PFSK-1 (cell line): ENCODE measurements at regions not wholly inside any gene's neighbourhood (a gene's known extent, or its start where the extent isn't known, plus 50 kb on each side); places are given as distances from the start of the nearest gene placed in this dataset.
A peak's percentile ranks its signal among the peaks of the same experiment; 100 is the strongest.

Experiments used
- FOXP2 ChIP-seq: optimal IDR thresholded peaks from 2 replicates; pipeline ENCODE3; 2011; ENCODE audit warnings: borderline replicate concordance, control low read depth, inconsistent platforms; ENCODE audit not compliant: insufficient read depth; ENCODE audit errors: extremely low read length, extremely low read depth
- POLR2AphosphoS5 ChIP-seq: IDR thresholded peaks from 2 replicates; pipeline ENCODE4 v1.6.1; 2012; ENCODE audit warnings: low read depth, mild to moderate bottlenecking, control low read depth, low read length, moderate library complexity
- REST ChIP-seq, 2 experiments: IDR thresholded peaks; 2 replicates each; pipeline versions ENCODE4 v1.6.1 to v1.8.0; 2011 to 2012; ENCODE audit warnings: low read depth in 2 of 2, low read length in 2 of 2, control low read depth in 1 of 2, inconsistent platforms in 1 of 2, mild to moderate bottlenecking in 1 of 2, moderate library complexity in 1 of 2; ENCODE audit not compliant: insufficient read depth in 1 of 2
- SIN3A ChIP-seq: IDR thresholded peaks from 2 replicates; pipeline ENCODE4 v1.6.1; 2012; ENCODE audit warnings: mild to moderate bottlenecking, low read length, moderate library complexity, borderline replicate concordance; ENCODE audit not compliant: insufficient read depth
- TAF1 ChIP-seq: IDR thresholded peaks from 2 replicates; pipeline ENCODE4 v1.6.1; 2012; ENCODE audit warnings: low read length, control low read depth, borderline replicate concordance; ENCODE audit not compliant: insufficient read depth

DNA sequence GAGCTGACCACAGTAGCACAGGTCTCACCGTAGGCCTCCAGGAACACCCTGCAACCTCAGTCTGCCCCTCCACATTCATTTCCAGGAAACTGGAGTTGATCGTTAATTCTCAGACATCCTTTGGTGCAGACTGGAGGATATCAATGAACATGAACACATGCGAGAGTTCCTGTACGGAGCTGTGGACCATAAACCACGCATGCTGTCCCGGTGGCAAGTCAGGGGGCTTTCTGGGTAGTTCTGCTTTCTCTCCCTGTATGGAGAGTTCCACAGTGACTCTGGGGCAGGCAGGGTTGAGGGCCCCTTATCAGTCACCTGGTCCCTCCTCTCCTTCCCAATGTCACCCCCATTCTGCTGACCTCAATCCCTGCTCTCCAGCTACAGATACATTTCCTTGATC, 55.5 kb upstream of the URI1 start:
- TF ChIP-seq TAF1 (no peak), SIN3A (no peak), POLR2AphosphoS5 (no peak), REST (IDR thresholded peaks at IDR 0.05; ENCODE audit: insufficient read depth in 1 of 2, low read depth in 2 of 2, low read length in 2 of 2) (no peak), FOXP2 (no peak)

DNA sequence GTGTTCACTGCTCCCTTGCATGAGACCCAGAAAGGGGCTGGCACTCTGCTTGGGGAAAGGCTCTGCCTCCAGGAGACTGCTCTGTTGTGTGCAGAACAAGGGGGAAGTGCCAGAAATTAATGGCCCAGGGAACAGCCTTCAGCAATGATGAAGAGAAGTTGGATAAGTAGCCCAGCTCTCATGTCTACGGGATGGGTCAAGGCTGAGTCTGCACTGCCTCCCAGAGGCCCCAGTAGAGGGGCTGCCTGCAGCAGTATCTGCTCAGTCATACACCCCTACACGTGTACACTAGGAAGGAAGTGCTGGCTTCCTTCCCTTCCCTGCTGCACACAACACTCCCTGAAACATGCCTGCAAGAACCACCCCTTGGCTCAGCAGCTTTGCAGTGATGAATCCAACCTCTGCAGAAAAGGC, 54.6 kb upstream of the URI1 start:
- TF ChIP-seq REST (IDR thresholded peaks at IDR 0.05; ENCODE audit: insufficient read depth in 1 of 2, low read depth in 2 of 2, low read length in 2 of 2), result no peak
- peak; percentile 33 for TF ChIP-seq FOXP2

- TF ChIP-seq SIN3A, result no peak
- no peak for TF ChIP-seq POLR2AphosphoS5
- TF ChIP-seq FOXP2, result no peak
Measured at GRCh38 chr19:29889702-29890101, 52.3 kb upstream of the URI1 start.

- TF ChIP-seq POLR2AphosphoS5, result no peak
- no peak for TF ChIP-seq REST (IDR thresholded peaks at IDR 0.05; ENCODE audit: insufficient read depth in 1 of 2, low read depth in 2 of 2, low read length in 2 of 2)
- no peak for TF ChIP-seq TAF1
- TF ChIP-seq SIN3A, result no peak
- no peak for TF ChIP-seq FOXP2
Measured at GRCh38 chr19:29890392-29890791, 51.6 kb upstream of the URI1 start.
